GM12878 (cell line): ENCODE measurements at regions not wholly inside any gene's neighbourhood (a gene's known extent, or its start where the extent isn't known, plus 50 kb on each side); places are given as distances from the start of the nearest gene placed in this dataset.

ENCODE experiments used
- ATAC-seq: fragments of 200-7000 bp; cut with Tn5 transposase; 3 replicates; pipeline ENCODE4 v1.9.1; 2020; ENCODE audit warnings: mild to moderate bottlenecking, moderate library complexity
- BruUV-seq: library from RNA; stranded (reverse); fragments of 400-500 nt; replicated peaks from 2 replicates; lab custom pipeline; 2021; lab: Mats Ljungman, UMichigan
- CTCF ChIA-PET: fragments of 300-600 bp; sonication (Branson Sonifier 250); formaldehyde crosslinking; extraction: SDS; loops from one replicate; lab custom pipeline; 2021; ENCODE audit warnings: inconsistent platforms; lab: Yijun Ruan, JAX
- POLR2A ChIA-PET: fragments of 350-600 bp; formaldehyde crosslinking; extraction: SDS; loops from one replicate; lab custom pipeline; 2021; ENCODE audit warnings: inconsistent platforms; lab: Charles Lee
- RAD21 ChIA-PET: fragments of 300-600 bp; sonication (Branson Sonifier 250); formaldehyde crosslinking; loops from one replicate; lab custom pipeline; 2023; ENCODE audit warnings: antibody characterized with exemption; ENCODE audit not compliant: unreplicated experiment; lab: Charles Lee
- SMC1A ChIA-PET: fragments of 300-600 bp; sonication (Branson Sonifier 250); formaldehyde crosslinking; loops from one replicate; lab custom pipeline; 2023; ENCODE audit not compliant: unreplicated experiment, uncharacterized antibody; lab: Charles Lee
- DNase-seq: peaks from one replicate; pipeline ENCODE4 v3.0.0-alpha.2; 2011; ENCODE audit warnings: low read depth, low spot score
- FAIRE-seq: peaks from 3 replicates; lab custom pipeline; 2011; peaks lifted over from hg19 to GRCh38; lab: Jason Lieb, UNC
- H2AFZ ChIP-seq: 2 replicates; pipeline ENCODE4 v1.6.0; 2011; ENCODE audit warnings: low read depth, low read length, control low read depth; ENCODE audit not compliant: control insufficient read depth
- H3K27ac ChIP-seq: 2 replicates; pipeline ENCODE4 v1.5.1; 2011; ENCODE audit warnings: control low read depth; ENCODE audit not compliant: control insufficient read depth, insufficient read depth
- H3K27me3 ChIP-seq, 2 experiments: replicated peaks in 1 of 2; 2 replicates each; pipeline versions ENCODE4 v1.6.0 to v1.6.1; 2011; ENCODE audit warnings: low read length in 1 of 2; ENCODE audit not compliant: control insufficient read depth in 2 of 2, insufficient read depth in 2 of 2
- H3K36me3 ChIP-seq, 2 experiments: 2 replicates each; pipeline ENCODE4 v1.5.1; 2011; ENCODE audit warnings: low read length in 1 of 2; ENCODE audit not compliant: control insufficient read depth in 2 of 2, insufficient read depth in 2 of 2
- H3K4me1 ChIP-seq: 2 replicates; pipeline ENCODE4 v1.6.1; 2011; ENCODE audit warnings: mild to moderate bottlenecking, low read length, moderate library complexity, mixed read lengths; ENCODE audit not compliant: control insufficient read depth, insufficient read depth
- H3K4me2 ChIP-seq: 2 replicates; pipeline ENCODE4 v1.6.0; 2011; ENCODE audit warnings: control low read depth; ENCODE audit not compliant: control insufficient read depth, insufficient read depth
- H3K4me3 ChIP-seq: fragments of 200-600 bp; sonication (generic); 2 replicates; pipeline ENCODE4 v1.5.1; 2016
- H3K79me2 ChIP-seq: 2 replicates; pipeline ENCODE4 v1.6.0; 2011; ENCODE audit warnings: low read length; ENCODE audit not compliant: control insufficient read depth, insufficient read depth
- H3K9ac ChIP-seq: 2 replicates; pipeline ENCODE4 v1.8.0; 2011; ENCODE audit warnings: low read length, control low read depth, mixed read lengths; ENCODE audit not compliant: control insufficient read depth, insufficient read depth
- H3K9me3 ChIP-seq: replicated peaks from 3 replicates; pipeline ENCODE4 v1.5.1; 2011; ENCODE audit warnings: mild to moderate bottlenecking, low read length; ENCODE audit not compliant: control insufficient read depth, insufficient read depth
- H4K20me1 ChIP-seq: 2 replicates; pipeline ENCODE4 v1.6.0; 2011; ENCODE audit not compliant: control insufficient read depth, insufficient read depth
- ATF7 ChIP-seq: fragments of 450-650 bp; IDR thresholded peaks from 2 replicates; pipeline ENCODE4 v1.6.1; 2016; ENCODE audit warnings: low read depth, mild to moderate bottlenecking
- CHD1 ChIP-seq: IDR thresholded peaks from 2 replicates; pipeline ENCODE4 v1.6.1; 2012; ENCODE audit warnings: low read depth, low read length, improper control_type of control experiment
- CTCF ChIP-seq, 3 experiments: IDR thresholded peaks in 2 of 3; conservative IDR thresholded peaks in 1 of 3; 2 replicates each; pipeline ENCODE4 v1.5.1; 2011; ENCODE audit warnings: low read depth in 3 of 3, low read length in 3 of 3, mild to moderate bottlenecking in 3 of 3, control low read depth in 2 of 3, moderate library complexity in 2 of 3, inconsistent platforms in 1 of 3, mixed read lengths in 1 of 3; ENCODE audit not compliant: control insufficient read depth in 2 of 3, insufficient read depth in 1 of 3; ENCODE audit errors: extremely low read depth in 1 of 3
- EGR1 ChIP-seq, 2 experiments: IDR thresholded peaks; 1 replicate in 1 of 2; 2 replicates in 1 of 2; pipeline ENCODE4 v1.6.1; 2011 to 2012; ENCODE audit warnings: low read depth in 2 of 2, low read length in 2 of 2, borderline replicate concordance in 1 of 2, mild to moderate bottlenecking in 1 of 2, moderate library complexity in 1 of 2
- IRF3 ChIP-seq: fragments of 450-650 bp; IDR thresholded peaks from 2 replicates; pipeline ENCODE4 v1.6.1; 2014; ENCODE audit warnings: mild to moderate bottlenecking
- MLLT1 ChIP-seq: fragments of 450-650 bp; IDR thresholded peaks from 2 replicates; pipeline ENCODE4 v1.6.1; 2016; ENCODE audit warnings: mild to moderate bottlenecking
- MYC ChIP-seq: IDR thresholded peaks from 2 replicates; pipeline ENCODE4 v1.6.1; 2011; ENCODE audit warnings: mild to moderate bottlenecking, low read length, moderate library complexity, inconsistent platforms; ENCODE audit not compliant: insufficient read depth, insufficient replicate concordance, insufficient read length, severe bottlenecking
- NRF1 ChIP-seq: conservative IDR thresholded peaks from 2 replicates; pipeline ENCODE4 v1.6.1; 2011; ENCODE audit warnings: mild to moderate bottlenecking, low read depth, low read length, improper control_type of control experiment
- PAX5 ChIP-seq: IDR thresholded peaks from 2 replicates; pipeline ENCODE4 v1.6.1; 2011; ENCODE audit warnings: low read depth, low read length, borderline replicate concordance
- RAD51 ChIP-seq: fragments of 450-650 bp; IDR thresholded peaks from 2 replicates; pipeline ENCODE4 v1.6.1; 2016; ENCODE audit warnings: moderate library complexity, mild to moderate bottlenecking, inconsistent platforms
- SUPT20H ChIP-seq: IDR thresholded peaks from 2 replicates; pipeline ENCODE4 v1.6.1; 2011; ENCODE audit warnings: low read depth, mild to moderate bottlenecking, low read length, moderate library complexity, borderline replicate concordance; ENCODE audit not compliant: control insufficient read depth
- TCF12 ChIP-seq: IDR thresholded peaks from 2 replicates; pipeline ENCODE4 v1.6.1; 2011; ENCODE audit warnings: low read depth, mild to moderate bottlenecking, low read length
- ZNF592 ChIP-seq: fragments of 450-650 bp; IDR thresholded peaks from 2 replicates; pipeline ENCODE4 v1.6.1; 2017; ENCODE audit warnings: mild to moderate bottlenecking, moderate library complexity
- WGBS: methylation state at CpG from one replicate; pipeline ENCODE4 v1.1.6; 2016; ENCODE audit warnings: low lambda C conversion rate; ENCODE audit not compliant: insufficient replicate concordance, insufficient coverage; ENCODE audit errors: missing lambda C conversion rate; 5-methylcytosine and 5-hydroxymethylcytosine counted together
- in situ Hi-C: fragments of 300-500 bp; cut with MboI; formaldehyde crosslinking; loops from 9 replicates; pipeline ENCODE4 v1.14.3; 2018; ENCODE audit warnings: mixed read lengths
- intact Hi-C: fragments of 100-400 bp; cut with micrococcal nuclease; formaldehyde crosslinking; loops from one replicate; pipeline ENCODE4 v1.14.2; 2022; ENCODE audit not compliant: unreplicated experiment

GRCh38 chr12:25781232-25781631, 177.2 kb upstream of the RASSF8 start:
- Histone ChIP-seq H3K9ac (no peak overlapping the region), H3K9me3 (no peaks in the 10 kb centered on the region), H3K27ac (no peak overlapping the region), H3K4me3 (no peak overlapping the region), H3K27me3 (no peaks in the 10 kb centered on the region; a peak in 1 of 4 replicates), H3K36me3 (no peaks in the 10 kb centered on the region), H3K4me1 (no peaks in the 10 kb centered on the region), H3K79me2 (no peaks in the 10 kb centered on the region), H4K20me1 (no peaks in the 10 kb centered on the region), H2AFZ (no peak overlapping the region), H3K4me2 (no peak overlapping the region)
- WGBS, result 62% methylated on average over 4 of the region's 4 CpGs
- in situ Hi-C loops (no loop called here), intact Hi-C loops (no loop called here)
- SMC1A ChIA-PET, result no interaction called here
- BruUV-seq, result no TSS peak
- POLR2A ChIA-PET, result no interaction called here
- RAD21 ChIA-PET, result no interaction called here
- FAIRE-seq (no peak), ATAC-seq (no peak), DNase-seq (no peak)
- CTCF ChIA-PET, result no interaction called here
- TF ChIP-seq ZNF592, result no peak
- TF ChIP-seq SUPT20H, result no peak
- TF ChIP-seq NRF1, result no peak
- no peak for TF ChIP-seq MYC
- no peak for TF ChIP-seq TCF12
- TF ChIP-seq CHD1, result no peak
- TF ChIP-seq PAX5, result no peak
- no peak for TF ChIP-seq EGR1 (IDR thresholded peaks at IDR 0.05; ENCODE audit: borderline replicate concordance in 1 of 2, low read depth in 2 of 2, low read length in 2 of 2)
- no peak for TF ChIP-seq MLLT1
- TF ChIP-seq ATF7, result no peak
- no peak for TF ChIP-seq IRF3
- no peak for TF ChIP-seq RAD51
- no peak for TF ChIP-seq CTCF (IDR thresholded peaks at IDR 0.05 in 2 of 3, conservative IDR thresholded peaks at IDR 0.05 in 1 of 3; ENCODE audit: control insufficient read depth in 2 of 3, extremely low read depth in 1 of 3, insufficient read depth in 1 of 3, low read depth in 3 of 3, low read length in 3 of 3)
